H1 (cell line): ENCODE measurements at regions not wholly inside any gene's neighbourhood (a gene's known extent, or its start where the extent isn't known, plus 50 kb on each side); places are given as distances from the start of the nearest gene placed in this dataset.

Experiments used
- CTCF ChIA-PET: fragments of 300-600 bp; sonication (Branson Sonifier 250); formaldehyde crosslinking; loops from one replicate; lab custom pipeline; 2021; ENCODE audit not compliant: partially characterized antibody; lab: Charles Lee
- POLR2A ChIA-PET: fragments of 300-600 bp; sonication (Branson Sonifier 250); formaldehyde crosslinking; loops from one replicate; lab custom pipeline; 2021; ENCODE audit warnings: inconsistent platforms; ENCODE audit not compliant: partially characterized antibody; lab: Charles Lee
- DNase-seq, 2 experiments: peaks; one replicate each; pipeline versions ENCODE4 v3.0.0 to v3.0.0-alpha.2; 2010 to 2022; ENCODE audit warnings: low spot score in 2 of 2, low read depth in 1 of 2, mixed read lengths in 1 of 2
- FAIRE-seq: peaks from 2 replicates; lab custom pipeline; 2011; peaks lifted over from hg19 to GRCh38; lab: Jason Lieb, UNC
- H2AFZ ChIP-seq: 2 replicates; pipeline ENCODE4 v1.8.1; 2012; ENCODE audit warnings: low read length, inconsistent platforms
- H2AK5ac ChIP-seq: 2 replicates; pipeline ENCODE4 v1.6.1; 2013; ENCODE audit warnings: low read depth, low read length
- H2BK120ac ChIP-seq: replicated peaks from 2 replicates; pipeline ENCODE3; 2013; ENCODE audit warnings: low read depth, low read length, inconsistent platforms
- H2BK12ac ChIP-seq: 2 replicates; pipeline ENCODE4 v1.6.1; 2013; ENCODE audit warnings: low read depth, low read length
- H2BK15ac ChIP-seq: 2 replicates; pipeline ENCODE4 v1.6.1; 2013; ENCODE audit warnings: low read length
- H2BK20ac ChIP-seq: 2 replicates; pipeline ENCODE4 v1.6.1; 2013; ENCODE audit warnings: low read length
- H2BK5ac ChIP-seq: 2 replicates; pipeline ENCODE4 v1.6.1; 2013; ENCODE audit warnings: low read depth, low read length
- H3K14ac ChIP-seq: 2 replicates; pipeline ENCODE4 v1.6.1; 2013; ENCODE audit warnings: inconsistent platforms; ENCODE audit not compliant: insufficient read length
- H3K18ac ChIP-seq: 2 replicates; pipeline ENCODE4 v1.6.1; 2013; ENCODE audit warnings: low read length; ENCODE audit errors: extremely low read depth
- H3K23ac ChIP-seq: 2 replicates; pipeline ENCODE4 v1.6.1; 2013; ENCODE audit warnings: inconsistent platforms; ENCODE audit not compliant: insufficient read length
- H3K23me2 ChIP-seq: 2 replicates; pipeline ENCODE4 v1.6.1; 2013; ENCODE audit warnings: low read depth, low read length
- H3K27ac ChIP-seq: 2 replicates; pipeline ENCODE4 v1.6.1; 2011; ENCODE audit warnings: low read depth, low read length, inconsistent platforms
- H3K27me3 ChIP-seq, 4 experiments: replicated peaks in 1 of 4; 1 replicate in 1 of 4; 2 replicates in 3 of 4; pipeline versions ENCODE4 v1.6.1 to v1.8.1; 2011 to 2013; ENCODE audit warnings: low read length in 3 of 4, mild to moderate bottlenecking in 3 of 4, inconsistent platforms in 2 of 4, mixed read lengths in 2 of 4, moderate library complexity in 1 of 4; ENCODE audit not compliant: control insufficient read depth in 3 of 4, insufficient read depth in 3 of 4; ENCODE audit errors: extremely low read depth in 1 of 4
- H3K36me3 ChIP-seq, 4 experiments: 2 replicates each; pipeline versions ENCODE4 v1.6.1 to v1.8.1; 2011 to 2013; ENCODE audit warnings: mild to moderate bottlenecking in 4 of 4, low read length in 3 of 4, moderate library complexity in 2 of 4, control low read depth in 1 of 4, inconsistent platforms in 1 of 4; ENCODE audit not compliant: insufficient read depth in 4 of 4, control insufficient read depth in 2 of 4
- H3K4ac ChIP-seq: replicated peaks from 2 replicates; pipeline ENCODE3; 2013; ENCODE audit warnings: low read length, low read depth, mixed read lengths, inconsistent platforms; ENCODE audit not compliant: insufficient read length
- H3K4me1 ChIP-seq, 4 experiments: replicated peaks in 1 of 4; 1 replicate in 1 of 4; 2 replicates in 3 of 4; pipeline versions ENCODE4 v1.6.1 to v1.8.1; 2011 to 2013; ENCODE audit warnings: low read length in 3 of 4, inconsistent platforms in 2 of 4, mixed read lengths in 1 of 4; ENCODE audit not compliant: insufficient read depth in 4 of 4, control insufficient read depth in 3 of 4
- H3K4me2 ChIP-seq, 2 experiments: 2 replicates each; pipeline versions ENCODE4 v1.6.1 to v1.8.1; 2011 to 2013; ENCODE audit warnings: low read depth in 2 of 2, low read length in 2 of 2, control low read depth in 1 of 2, inconsistent platforms in 1 of 2, mild to moderate bottlenecking in 1 of 2; ENCODE audit not compliant: insufficient read depth in 1 of 2
- H3K4me3 ChIP-seq, 4 experiments: fragments of 200-600, 300-600 bp in 1 of 4; sonication (generic), shearing (Covaris generic), sonication (Bioruptor Twin) in 1 of 4; 2 replicates each; pipeline versions ENCODE4 v1.5.1 to v1.8.1; 2011 to 2016; ENCODE audit warnings: low read length in 4 of 4, low read depth in 3 of 4, control low read depth in 2 of 4, inconsistent platforms in 2 of 4, mild to moderate bottlenecking in 2 of 4, mixed read lengths in 1 of 4, moderate library complexity in 1 of 4; ENCODE audit not compliant: insufficient read depth in 2 of 4; ENCODE audit errors: extremely low read depth in 1 of 4
- H3K56ac ChIP-seq: replicated peaks from 2 replicates; pipeline ENCODE3; 2013; ENCODE audit warnings: low read depth, mild to moderate bottlenecking, mixed read lengths, low read length, inconsistent platforms; ENCODE audit not compliant: insufficient read length
- H3K79me1 ChIP-seq: 2 replicates; pipeline ENCODE4 v1.6.1; 2013; ENCODE audit warnings: low read depth, low read length, control low read depth
- H3K79me2 ChIP-seq, 2 experiments: 2 replicates each; pipeline versions ENCODE4 v1.6.1 to v1.8.1; 2012 to 2013; ENCODE audit warnings: low read length in 2 of 2, mild to moderate bottlenecking in 2 of 2, inconsistent platforms in 1 of 2; ENCODE audit not compliant: insufficient read depth in 2 of 2, control insufficient read depth in 1 of 2
- H3K9ac ChIP-seq, 4 experiments: replicated peaks in 1 of 4; 1 replicate in 1 of 4; 2 replicates in 3 of 4; pipeline versions ENCODE4 v1.6.1 to v1.8.1; 2011 to 2013; ENCODE audit warnings: low read depth in 3 of 4, low read length in 3 of 4, control low read depth in 2 of 4, mild to moderate bottlenecking in 2 of 4, moderate library complexity in 2 of 4, inconsistent platforms in 1 of 4; ENCODE audit errors: extremely low read depth in 1 of 4
- H3K9me3 ChIP-seq, 2 experiments: 2 replicates each; pipeline versions ENCODE4 v1.6.1 to v1.8.1; 2012 to 2013; ENCODE audit warnings: mild to moderate bottlenecking in 2 of 2, moderate library complexity in 2 of 2, control low read depth in 1 of 2, inconsistent platforms in 1 of 2, low read depth in 1 of 2, low read length in 1 of 2, mixed read lengths in 1 of 2; ENCODE audit not compliant: insufficient read depth in 2 of 2
- H4K20me1 ChIP-seq, 2 experiments: replicated peaks in 1 of 2; 2 replicates each; pipeline versions ENCODE3 to v1.8.1; 2011 to 2013; ENCODE audit warnings: inconsistent platforms in 2 of 2, low read length in 2 of 2, mild to moderate bottlenecking in 1 of 2; ENCODE audit not compliant: insufficient read depth in 2 of 2, control insufficient read depth in 1 of 2
- H4K5ac ChIP-seq: 2 replicates; pipeline ENCODE4 v1.6.1; 2013; ENCODE audit warnings: low read length, low read depth, mixed read lengths, inconsistent platforms; ENCODE audit not compliant: insufficient read length
- H4K8ac ChIP-seq: 2 replicates; pipeline ENCODE4 v1.8.0; 2013; ENCODE audit warnings: mild to moderate bottlenecking, moderate library complexity, low read length, inconsistent platforms; ENCODE audit not compliant: insufficient read depth; ENCODE audit errors: extremely low read depth
- H4K91ac ChIP-seq: replicated peaks from 2 replicates; pipeline ENCODE3; 2013; ENCODE audit warnings: low read length, mixed read lengths, inconsistent platforms; ENCODE audit not compliant: insufficient read length
- ATF2 ChIP-seq: IDR thresholded peaks from 2 replicates; pipeline ENCODE4 v1.6.1; 2012; ENCODE audit warnings: low read length, inconsistent platforms
- CBX5 ChIP-seq: fragments of 300-800, 300-1000 bp; sonication (generic); IDR thresholded peaks from 2 replicates; pipeline ENCODE4 v1.7.1; 2016; ENCODE audit warnings: antibody characterized with exemption, low read length, low read depth
- CEBPB ChIP-seq: IDR thresholded peaks from 2 replicates; pipeline ENCODE4 v1.6.1; 2012; ENCODE audit warnings: low read depth, low read length
- CHD2 ChIP-seq: IDR thresholded peaks from 2 replicates; pipeline ENCODE4 v1.6.1; 2012; ENCODE audit warnings: low read length, improper control_type of control experiment
- CTBP2 ChIP-seq: IDR thresholded peaks from 2 replicates; pipeline ENCODE4 v1.7.0; 2011; ENCODE audit warnings: borderline replicate concordance, mild to moderate bottlenecking, moderate library complexity, mixed read lengths, low read length; ENCODE audit not compliant: insufficient read depth, insufficient read length
- GTF2F1 ChIP-seq: IDR thresholded peaks from 2 replicates; pipeline ENCODE4 v1.6.1; 2012; ENCODE audit warnings: low read depth, low read length, improper control_type of control experiment, borderline replicate concordance
- MAFK ChIP-seq: IDR thresholded peaks from 2 replicates; pipeline ENCODE4 v1.6.1; 2012; ENCODE audit warnings: low read depth, mild to moderate bottlenecking, improper control_type of control experiment, low read length
- RFX5 ChIP-seq: IDR thresholded peaks from 2 replicates; pipeline ENCODE4 v1.6.1; 2011; ENCODE audit warnings: low read depth, low read length, improper control_type of control experiment, borderline replicate concordance
- SUZ12 ChIP-seq: fragments of 200-600 bp; sonication (generic); IDR thresholded peaks from 2 replicates; pipeline ENCODE4 v1.6.1; 2012; ENCODE audit warnings: mild to moderate bottlenecking, inconsistent platforms, low read length, moderate library complexity, mixed read lengths
- TCF12 ChIP-seq: IDR thresholded peaks from 2 replicates; pipeline ENCODE4 v1.6.1; 2011; ENCODE audit warnings: low read depth, mild to moderate bottlenecking, low read length
- whole genome bisulfite sequencing, 2 experiments: shearing (Covaris generic) in 1 of 2; methylation state at CpG; one replicate each; pipeline versions ENCODE4 v1.1.6 to v1.1.7; 2013 to 2015; ENCODE audit warnings: low lambda C conversion rate in 2 of 2, mixed read lengths in 2 of 2, inconsistent platforms in 1 of 2, low coverage in 1 of 2, missing lambda C conversion rate in 1 of 2; ENCODE audit not compliant: insufficient replicate concordance in 2 of 2, insufficient coverage in 1 of 2, insufficient read length in 1 of 2; ENCODE audit errors: extremely low coverage in 1 of 2, missing lambda C conversion rate in 1 of 2; 5-methylcytosine and 5-hydroxymethylcytosine counted together

GRCh38 chr12:11987901-11988300, 82.8 kb upstream of the BCL2L14 start:
- H3K4me2 ChIP-seq = no peak overlapping the region
- H2BK120ac ChIP-seq = no peak overlapping the region
- no peak overlapping the region for H3K4me3 ChIP-seq
- H3K79me2 ChIP-seq = no peaks in the 10 kb centered on the region
- no peak overlapping the region for H3K14ac ChIP-seq
- no peak overlapping the region for H4K8ac ChIP-seq
- FAIRE-seq (no peak), DNase-seq (no peak)
- H2BK15ac ChIP-seq = no peak overlapping the region
- H4K5ac ChIP-seq = no peak overlapping the region
- H3K56ac ChIP-seq = no peak overlapping the region
- 89% methylated on average over 4 of the region's 4 CpGs; no CpG with 5 or more reads in 1 of the 2 experiments for WGBS, 2 experiments
- H3K9me3 ChIP-seq = no peaks in the 10 kb centered on the region
- no peak overlapping the region for H3K18ac ChIP-seq
- TF ChIP-seq TCF12 = no peak
- no peak for TF ChIP-seq GTF2F1
- TF ChIP-seq CHD2 = no peak
- no peak for TF ChIP-seq CBX5
- no peak for TF ChIP-seq CEBPB
- TF ChIP-seq RFX5 = no peak
- no peak for TF ChIP-seq CTBP2
- TF ChIP-seq ATF2 = no peak
- TF ChIP-seq MAFK = no peak
- no peak for TF ChIP-seq SUZ12
- H3K36me3 ChIP-seq = no peaks in the 10 kb centered on the region
- H2BK12ac ChIP-seq = no peak overlapping the region
- no peak overlapping the region for H2AK5ac ChIP-seq
- H3K27ac ChIP-seq = no peak overlapping the region
- no peak overlapping the region for H2BK20ac ChIP-seq
- no peak overlapping the region for H2AFZ ChIP-seq
- H2BK5ac ChIP-seq = no peak overlapping the region
- POLR2A ChIA-PET = no interaction called here
- CTCF ChIA-PET = interaction anchor here (1.9 kb wide), 1 partner anchor 9 kb away, joined by 6 read pairs; no protein-coding TSS in a partner anchor
- no peak overlapping the region for H3K23ac ChIP-seq
- H3K23me2 ChIP-seq = no peaks in the 10 kb centered on the region
- H3K4me1 ChIP-seq = no peaks in the 10 kb centered on the region
- H4K20me1 ChIP-seq = no peaks in the 10 kb centered on the region
- H3K79me1 ChIP-seq = no peaks in the 10 kb centered on the region
- no peaks in the 10 kb centered on the region for H3K27me3 ChIP-seq
- H3K4ac ChIP-seq = no peak overlapping the region
- H4K91ac ChIP-seq = no peak overlapping the region
- H3K9ac ChIP-seq = no peak overlapping the region
